NCI-H524 treated with DMSO at 0.1 percent for 48 hours (cell line): ENCODE measurements at regions not wholly inside any gene's neighbourhood (a gene's known extent, or its start where the extent isn't known, plus 50 kb on each side); places are given as distances from the start of the nearest gene placed in this dataset.
"Not testable (repeated sequence)": the region's sequence is repeated elsewhere in the genome, so short reads cannot be mapped to it uniquely, and the experiment has no call there.

Experiments
- DNase-seq: peaks from one replicate; lab custom pipeline; 2025; lab: John Stamatoyannopoulos, UW

DNA sequence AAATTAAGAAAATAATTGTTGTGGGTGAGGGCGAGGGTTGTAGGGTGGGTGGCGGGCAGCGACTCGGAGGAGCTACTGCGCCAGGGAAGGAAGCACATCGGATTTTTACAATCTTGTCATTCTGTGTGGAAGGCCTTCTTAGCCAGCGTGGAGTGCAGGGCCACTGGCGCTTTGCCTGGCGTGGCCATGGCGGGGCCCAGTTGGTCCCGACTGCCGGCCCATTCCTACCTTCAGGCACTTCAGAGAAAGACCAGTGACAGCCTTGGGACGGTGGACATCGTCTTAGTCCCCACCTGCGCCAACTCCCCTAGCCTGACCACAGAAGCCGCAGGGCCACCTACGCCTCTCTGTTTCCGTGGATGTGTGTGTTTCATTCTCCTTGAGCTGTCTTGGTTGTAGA lies 136.9 kb upstream of the NEGR1 start:
- no peak for DNase-seq

DNA sequence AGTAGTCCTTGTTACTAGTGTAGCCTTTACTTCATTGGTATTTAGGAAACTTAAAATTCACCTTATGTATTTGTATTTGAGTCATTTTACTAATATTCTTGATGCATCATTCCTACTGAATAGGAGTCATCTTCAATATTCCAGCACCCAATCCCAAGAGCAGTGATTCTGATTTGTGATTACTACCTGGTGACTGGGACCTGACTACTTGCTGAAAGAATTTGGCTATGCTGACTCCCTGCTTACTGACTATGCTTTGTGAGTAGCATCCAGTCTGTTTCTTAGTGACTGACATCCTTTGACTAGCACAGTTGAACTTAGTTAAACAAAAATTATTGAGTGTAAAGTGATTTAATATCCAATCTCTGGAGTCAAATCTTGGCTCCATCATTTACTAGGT lies 129.9 kb upstream of the NEGR1 start:
- no peak for DNase-seq

DNA sequence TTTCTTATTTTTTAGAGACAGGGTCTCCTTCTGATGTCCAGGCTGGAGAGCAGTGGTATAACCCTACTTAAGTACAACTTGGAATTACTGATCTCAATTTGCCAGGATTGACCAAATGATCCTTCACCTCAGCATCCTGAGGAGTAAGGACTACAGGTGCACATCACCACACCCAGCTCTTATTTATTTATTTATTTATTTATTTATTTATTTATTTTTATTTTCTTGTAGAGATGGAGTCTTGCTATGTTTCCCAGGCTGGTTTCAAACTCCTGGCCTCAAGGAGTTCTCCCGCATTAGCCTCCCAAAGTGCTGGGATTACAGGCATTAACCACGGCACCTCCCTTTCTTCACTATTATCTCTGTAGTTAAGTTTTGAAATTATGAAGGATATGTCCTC lies 117.5 kb upstream of the NEGR1 start:
- DNase-seq: no peak

GRCh38 chr1:72397786-72398185 lies 115.4 kb upstream of the NEGR1 start:
- DNase-seq: no peak

DNA sequence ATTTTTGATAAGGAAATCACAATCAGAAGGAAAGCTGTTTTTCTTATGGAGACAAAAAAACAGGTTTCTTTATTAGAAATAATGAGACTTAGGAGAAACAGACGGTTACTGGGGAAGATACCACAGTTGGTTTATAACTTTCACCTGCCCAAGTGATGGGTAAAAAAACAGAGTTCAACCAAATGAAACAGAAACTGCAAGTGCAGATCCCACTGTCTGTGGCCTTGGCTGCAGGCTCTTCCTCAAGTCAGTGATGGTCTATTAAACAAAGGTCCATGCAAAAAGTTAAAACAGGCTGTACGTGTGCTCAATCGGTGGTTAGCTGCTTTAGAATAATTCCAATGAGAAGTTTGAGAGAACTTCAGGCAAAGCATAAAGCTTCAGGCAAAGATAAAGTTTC lies 112.1 kb upstream of the NEGR1 start:
- DNase-seq: no peak

DNA sequence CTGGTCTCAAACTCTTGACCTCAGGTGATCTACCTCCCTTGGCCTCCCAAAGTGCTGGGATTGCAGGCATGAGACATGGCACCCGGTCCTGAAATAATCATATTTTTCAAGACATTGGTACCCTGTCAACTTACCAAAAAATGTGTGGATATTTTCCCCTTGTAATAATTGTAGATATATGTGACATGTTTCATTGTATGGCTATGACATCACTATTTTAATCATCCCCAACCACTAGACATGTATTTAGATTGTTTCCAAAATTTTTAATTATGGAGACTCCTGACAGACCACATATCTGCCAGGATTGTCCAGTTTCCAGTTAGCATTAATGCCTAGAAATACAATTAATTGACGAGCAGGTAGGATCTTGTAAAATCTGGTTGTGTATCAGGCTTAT lies 96.7 kb upstream of the NEGR1 start:
- no peak for DNase-seq

GRCh38 chr1:72375226-72375625 lies 92.9 kb upstream of the NEGR1 start:
- no peak for DNase-seq

DNA sequence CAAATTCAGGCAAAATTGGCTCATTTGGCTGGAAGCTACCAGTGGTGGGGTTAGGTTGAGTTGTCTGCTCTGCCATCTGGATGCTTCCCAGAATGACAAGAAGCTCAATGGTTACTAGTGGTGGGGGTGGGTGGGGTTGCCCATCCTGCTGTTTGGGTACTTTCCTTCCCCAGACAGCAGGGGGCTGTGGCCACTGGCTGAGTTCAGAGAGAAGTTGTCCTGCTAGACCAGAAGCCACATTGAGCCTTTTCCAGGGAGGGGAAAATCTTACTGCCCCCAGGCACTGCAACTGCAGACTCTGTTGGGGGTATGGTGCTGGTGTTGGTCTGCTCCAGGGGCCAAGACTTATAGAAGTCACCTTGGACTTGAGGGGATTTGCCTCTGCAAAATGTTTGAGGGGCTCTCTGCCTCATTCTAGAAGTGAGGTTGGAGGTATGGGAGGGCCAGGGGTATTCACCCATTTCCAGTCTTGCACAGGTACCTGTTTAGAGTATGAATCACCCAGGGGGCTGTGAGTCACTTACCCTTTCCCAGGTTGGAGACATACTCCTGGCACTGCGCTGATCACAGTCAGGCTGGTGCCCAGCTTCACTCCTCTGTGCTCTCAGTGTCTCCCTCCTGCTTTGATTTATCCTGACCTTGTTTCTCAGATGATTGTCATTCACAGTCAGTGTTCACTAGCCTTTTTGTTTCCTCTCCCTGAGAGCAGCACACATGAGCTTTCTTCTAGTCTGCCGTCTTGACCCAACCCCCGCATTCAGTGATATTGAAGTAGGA lies 89.1 kb upstream of the NEGR1 start:
- no peak for DNase-seq

- not testable (repeated sequence) for DNase-seq
Measured at GRCh38 chr1:72370836-72371235, 88.5 kb upstream of the NEGR1 start.

DNA sequence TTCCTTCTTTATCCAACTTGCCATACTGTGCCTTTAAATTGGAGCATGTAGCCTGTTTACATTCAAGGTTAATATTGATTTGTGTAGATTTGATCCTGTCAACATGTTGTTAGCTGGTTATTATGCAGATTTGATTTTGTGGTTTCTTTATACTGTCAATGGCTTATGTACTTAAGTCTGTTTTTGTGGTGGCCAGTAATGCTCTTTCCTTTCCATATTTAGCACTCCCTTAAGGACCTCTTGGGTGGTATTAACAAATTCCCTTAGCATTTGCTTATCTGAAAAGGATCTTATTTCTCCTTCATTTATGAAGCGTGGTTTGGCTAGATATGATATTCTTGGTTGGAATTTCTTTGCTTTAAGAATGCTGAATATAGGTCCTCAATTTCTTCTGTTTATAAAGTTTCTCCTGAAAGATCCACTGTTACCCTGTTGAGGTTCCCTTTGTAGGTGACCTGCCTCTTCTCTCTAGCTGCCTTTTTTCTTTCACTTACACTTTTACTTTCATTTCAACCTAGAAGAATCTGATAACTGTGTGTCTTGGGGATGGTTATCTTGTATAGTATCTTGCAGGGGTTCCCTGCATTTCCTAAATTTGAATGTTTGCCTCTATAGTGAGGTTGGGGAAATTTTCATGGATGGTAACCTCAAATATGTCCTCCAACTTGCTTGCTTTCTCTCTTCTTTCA lies 86.9 kb upstream of the NEGR1 start:
- no peak for DNase-seq

GRCh38 chr1:72366466-72366865 lies 84.1 kb upstream of the NEGR1 start:
- DNase-seq: no peak

DNA sequence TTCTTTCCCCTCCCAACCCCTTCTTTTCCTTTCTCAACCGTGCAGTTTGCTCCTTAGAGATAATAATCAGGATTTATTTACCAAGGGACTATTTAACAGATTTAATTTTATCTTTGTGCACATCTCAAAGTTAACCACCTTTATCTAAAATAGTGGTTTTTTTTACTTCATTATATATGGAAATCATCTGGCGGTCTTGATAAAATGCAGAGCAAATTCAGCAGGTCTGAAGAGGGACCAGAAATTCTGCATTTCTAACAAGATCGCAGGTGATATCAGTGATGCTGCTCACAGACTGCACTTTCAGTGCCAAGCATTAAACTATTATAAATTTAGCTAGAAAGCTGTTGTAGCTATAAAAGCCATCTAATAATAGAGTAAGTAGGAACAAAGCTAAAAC lies 83.4 kb upstream of the NEGR1 start:
- DNase-seq: no peak

DNA sequence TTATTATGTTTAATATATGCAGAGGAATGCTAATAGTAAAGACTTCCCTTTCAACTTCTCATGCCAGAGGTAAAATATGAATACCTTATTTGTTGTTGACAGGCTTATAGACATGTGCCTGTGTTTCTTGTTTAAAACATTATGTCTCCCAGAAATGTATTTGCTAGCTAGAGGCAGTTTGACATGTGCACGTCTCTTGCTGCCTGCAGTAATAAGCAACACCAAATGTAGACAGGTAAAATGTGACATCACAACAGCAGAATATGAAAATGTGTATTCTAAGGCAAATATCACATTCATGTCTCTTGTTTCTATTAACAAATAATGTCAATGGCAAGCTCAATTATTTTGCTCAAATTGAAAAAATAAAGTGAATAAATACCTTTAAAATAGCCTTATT lies 80.2 kb upstream of the NEGR1 start:
- DNase-seq: no peak

GRCh38 chr1:72357411-72357810 lies 75.1 kb upstream of the NEGR1 start:
- DNase-seq: no peak

GRCh38 chr1:72355899-72356298 lies 73.6 kb upstream of the NEGR1 start:
- DNase-seq: no peak

DNA sequence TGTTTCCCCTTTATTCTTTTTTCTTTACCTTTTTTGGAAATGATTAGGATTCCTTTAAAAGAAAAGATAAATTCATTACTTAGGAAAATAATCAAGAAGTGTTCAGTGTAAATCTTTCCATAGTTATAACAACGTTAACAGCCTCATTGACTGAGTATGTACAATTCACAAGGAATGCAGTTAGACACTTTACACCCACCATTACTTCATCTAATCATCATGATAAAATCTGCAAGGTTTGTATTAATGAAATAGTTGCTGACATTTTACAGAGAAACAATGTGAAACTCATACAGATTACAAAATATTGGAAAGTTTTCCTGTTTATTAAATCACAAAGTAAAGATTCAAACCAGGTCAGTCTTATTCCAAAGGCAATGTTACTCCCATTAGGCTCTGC lies 59.3 kb upstream of the NEGR1 start:
- no peak for DNase-seq

- DNase-seq: no peak
Measured at GRCh38 chr1:72336776-72337175, 54.4 kb upstream of the NEGR1 start.
